NCI-H1048 (cell line): ENCODE measurements at regions not wholly inside any gene's neighbourhood (a gene's known extent, or its start where the extent isn't known, plus 50 kb on each side); places are given as distances from the start of the nearest gene placed in this dataset.
"Not testable (repeated sequence)": the region's sequence is repeated elsewhere in the genome, so short reads cannot be mapped to it uniquely, and the experiment has no call there.

Source experiments
- DNase-seq: peaks from one replicate; lab custom pipeline; 2025; lab: John Stamatoyannopoulos, UW

- no peak for DNase-seq
Observed at GRCh38 chr9:90061187-90061586, 456.4 kb downstream of the GADD45G start.

DNA sequence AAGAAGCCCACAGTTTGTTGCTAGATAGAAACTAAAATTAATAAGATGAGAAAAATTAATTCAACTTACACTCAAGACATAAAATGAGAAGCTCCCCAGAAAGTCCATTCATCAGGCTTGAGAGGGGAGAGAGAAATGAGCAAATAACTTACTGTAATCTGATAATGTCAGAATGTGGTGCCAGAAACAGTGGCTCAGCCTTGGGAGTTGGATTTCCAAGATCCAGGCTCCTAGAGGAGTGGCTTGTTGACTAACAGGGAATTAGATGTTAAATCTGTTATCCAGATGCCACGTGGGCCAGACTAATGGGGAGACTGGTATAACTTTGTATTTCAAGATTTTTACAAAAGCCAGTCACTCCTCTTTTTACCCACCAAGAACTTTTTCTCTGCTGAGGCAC, 458.2 kb downstream of the GADD45G start:
- no peak for DNase-seq

DNA sequence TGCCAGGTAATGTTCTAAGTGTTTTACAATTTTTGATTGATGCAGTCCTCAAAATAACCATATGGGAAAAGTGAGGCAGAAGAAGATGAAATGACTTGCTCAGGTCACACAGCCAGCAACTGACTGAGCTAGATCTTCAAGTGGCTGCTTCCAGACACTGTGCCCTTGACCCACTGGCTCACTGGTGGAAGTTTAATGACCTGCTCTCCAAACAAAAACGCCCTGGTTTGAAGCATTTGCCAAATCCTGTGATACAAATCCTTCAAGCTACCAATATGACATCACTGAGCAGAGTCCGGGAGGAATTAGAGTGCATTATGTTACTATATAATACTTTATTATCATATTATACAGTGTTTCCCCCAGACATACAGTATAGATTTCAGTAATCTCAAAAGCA, 459.4 kb downstream of the GADD45G start:
- DNase-seq: no peak

- DNase-seq: no peak
Observed at GRCh38 chr9:90064971-90065370, 460.2 kb downstream of the GADD45G start.

DNA sequence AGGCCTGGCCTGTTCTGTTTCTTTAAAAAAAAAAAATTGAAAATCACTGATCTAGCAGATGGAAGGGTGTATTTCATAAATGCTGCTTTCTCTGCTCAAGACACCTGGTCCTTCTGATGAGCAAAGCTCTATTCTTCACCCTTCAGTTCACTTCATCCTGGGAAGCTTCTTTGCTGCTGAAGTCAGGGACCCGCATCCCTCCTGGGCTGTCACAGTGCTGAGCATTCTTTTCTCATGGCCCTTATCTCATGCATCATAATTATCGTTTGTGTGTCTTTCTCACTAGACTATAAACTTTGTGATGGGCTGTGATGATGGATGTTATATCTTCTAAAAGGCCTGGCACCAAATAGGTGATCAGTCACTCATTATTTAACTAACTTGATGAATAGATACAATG, 461.0 kb downstream of the GADD45G start:
- no peak for DNase-seq

- DNase-seq: no peak
Observed at GRCh38 chr9:90069085-90069484, 464.3 kb downstream of the GADD45G start.

GRCh38 chr9:90070056-90070455, 465.2 kb downstream of the GADD45G start:
- no peak for DNase-seq

DNA sequence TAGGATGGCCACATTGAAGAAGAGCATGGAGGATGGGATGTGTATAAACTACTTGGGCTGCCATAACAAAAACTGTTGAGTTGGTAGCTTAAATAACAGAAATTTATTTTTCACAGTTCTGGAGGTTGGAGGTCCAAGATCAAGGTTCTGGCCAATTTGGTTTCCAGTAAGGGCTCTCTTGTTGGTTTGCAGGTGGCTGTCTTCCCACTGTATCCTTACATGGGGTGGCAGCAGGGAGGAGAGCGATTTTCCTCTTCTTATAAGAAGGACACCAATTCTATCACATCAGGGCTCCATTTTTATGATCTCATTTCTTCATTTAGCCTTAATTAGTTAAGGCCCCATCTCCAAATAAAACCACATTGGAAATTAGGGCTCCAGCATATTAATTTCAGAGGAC, 465.7 kb downstream of the GADD45G start:
- no peak for DNase-seq

DNA sequence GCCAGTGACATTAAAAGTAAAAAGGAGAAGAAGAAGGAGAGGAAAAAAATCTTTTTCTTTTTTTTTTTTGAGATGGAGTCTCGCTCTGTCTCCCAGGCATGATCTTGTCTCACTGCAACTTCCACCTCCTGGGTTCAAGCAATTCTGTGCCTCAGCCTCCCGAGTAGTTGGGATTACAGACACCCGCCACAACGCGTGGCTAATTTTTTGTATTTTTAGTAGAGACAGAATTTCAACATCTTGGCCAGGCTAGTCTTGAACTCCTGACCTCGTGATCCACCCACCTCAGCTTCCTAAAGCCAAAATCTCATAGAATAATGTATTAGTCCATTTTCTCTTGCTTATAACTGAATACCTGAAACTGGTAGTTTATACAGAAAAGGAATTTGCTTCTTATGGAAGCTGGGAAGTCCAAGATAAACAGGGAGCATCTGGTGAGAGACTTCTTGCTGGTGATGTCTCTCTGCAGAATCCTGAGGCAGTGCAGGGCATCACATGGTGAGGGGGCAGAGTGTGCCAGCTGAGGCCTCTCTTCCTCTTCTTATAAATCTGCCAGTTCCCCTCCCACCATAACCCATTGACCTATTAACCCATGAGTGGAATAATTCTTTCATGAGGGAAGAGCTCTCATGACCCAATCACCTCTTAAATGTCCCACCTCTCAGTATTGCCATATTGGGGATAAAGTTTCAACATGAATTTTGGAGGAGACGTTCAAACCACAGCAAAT, 466.3 kb downstream of the GADD45G start:
- DNase-seq: no peak

DNA sequence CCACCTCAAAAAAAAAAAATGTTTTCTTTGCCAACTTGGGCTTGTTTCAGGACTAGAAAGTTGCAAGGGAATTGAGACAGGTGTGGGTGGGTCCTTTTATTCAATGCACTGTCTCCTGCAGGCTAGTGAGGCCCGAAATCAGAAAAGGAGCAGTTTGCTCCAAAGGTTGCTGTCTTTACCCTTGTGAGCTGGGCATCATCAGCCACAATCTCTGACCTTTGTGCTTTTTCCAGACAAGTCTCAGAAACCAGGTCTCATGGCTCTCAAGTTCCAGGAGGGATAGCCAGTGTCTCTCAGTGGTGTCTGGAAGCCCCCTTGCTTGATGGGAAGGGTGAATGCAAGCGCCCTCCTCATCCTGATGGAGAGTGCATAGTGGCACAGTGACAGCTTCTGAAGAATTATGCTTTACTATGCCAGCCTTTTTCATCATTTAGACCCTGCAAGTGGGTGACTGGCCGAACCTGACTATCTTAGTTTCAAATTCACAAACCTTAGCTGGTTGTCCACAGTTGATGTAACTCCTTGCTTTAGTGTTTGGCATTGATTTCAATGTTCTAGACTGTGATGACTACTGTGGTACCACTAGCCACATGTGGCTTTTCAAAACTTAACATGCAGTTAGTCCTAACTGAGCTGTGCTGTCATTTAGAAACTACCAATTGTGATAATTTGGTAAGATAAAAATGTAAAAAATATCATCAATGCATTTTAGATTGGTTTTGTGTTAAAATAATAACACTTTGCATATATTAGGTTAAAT, 468.6 kb downstream of the GADD45G start:
- no peak for DNase-seq

DNA sequence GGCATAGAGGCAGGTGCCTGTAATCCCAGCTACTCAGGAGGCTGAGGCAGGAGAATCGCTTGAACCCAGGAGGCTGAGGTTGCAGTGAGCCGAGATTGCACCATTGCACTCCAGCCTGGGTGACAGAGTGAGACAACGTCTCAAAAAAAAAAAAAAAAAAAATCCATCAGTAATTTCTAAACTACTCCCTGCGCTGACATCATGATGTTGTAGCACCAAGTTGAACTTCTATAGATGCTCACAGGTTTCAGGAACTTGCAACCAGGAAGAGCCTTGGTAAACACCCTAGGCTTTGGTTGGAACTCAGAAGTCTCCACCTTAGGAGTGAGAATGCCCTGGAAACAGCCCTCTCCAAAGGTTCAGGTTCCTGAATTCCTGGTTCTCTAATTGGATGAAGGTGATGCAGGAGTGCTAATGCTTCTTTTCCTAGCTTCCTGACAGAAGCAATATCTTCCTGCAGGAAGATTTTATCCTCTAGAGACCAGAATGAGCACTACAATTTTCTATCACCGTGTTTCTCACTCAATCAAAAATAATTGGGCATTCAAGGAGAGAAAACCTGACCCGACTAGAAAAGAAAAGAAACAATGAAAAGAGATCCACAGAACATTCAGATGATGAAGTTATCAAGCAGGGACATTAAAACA, 469.6 kb downstream of the GADD45G start:
- DNase-seq: no peak

- DNase-seq: not testable (repeated sequence)
Observed at GRCh38 chr9:90077598-90077997, 472.8 kb downstream of the GADD45G start.

GRCh38 chr9:90078988-90079421, 474.2 kb downstream of the GADD45G start:
- no peak for DNase-seq

- DNase-seq: no peak
Observed at GRCh38 chr9:90085633-90086032, 480.8 kb downstream of the GADD45G start.

- DNase-seq: no peak
Observed at GRCh38 chr9:90086101-90086511, 481.3 kb downstream of the GADD45G start.

DNA sequence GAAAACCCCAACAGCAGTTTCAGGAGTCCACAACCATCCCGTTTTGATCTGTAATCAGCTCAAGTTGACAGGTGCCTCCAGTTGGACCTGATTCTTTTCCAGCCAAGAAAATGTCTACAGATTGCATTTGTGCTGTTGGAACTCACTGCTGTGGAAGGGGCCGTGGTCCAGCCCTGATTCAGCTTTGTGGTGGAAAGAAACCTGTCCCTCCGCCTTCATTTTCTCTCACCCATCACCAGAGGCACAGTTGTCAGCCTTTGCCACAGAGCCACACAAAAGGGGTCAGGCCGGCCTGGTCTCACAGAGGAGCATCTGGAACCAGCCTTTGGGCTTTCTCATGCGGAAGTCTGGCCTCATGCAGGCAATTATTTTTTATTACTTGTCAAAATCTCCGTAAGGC, 483.6 kb downstream of the GADD45G start:
- no peak for DNase-seq

DNA sequence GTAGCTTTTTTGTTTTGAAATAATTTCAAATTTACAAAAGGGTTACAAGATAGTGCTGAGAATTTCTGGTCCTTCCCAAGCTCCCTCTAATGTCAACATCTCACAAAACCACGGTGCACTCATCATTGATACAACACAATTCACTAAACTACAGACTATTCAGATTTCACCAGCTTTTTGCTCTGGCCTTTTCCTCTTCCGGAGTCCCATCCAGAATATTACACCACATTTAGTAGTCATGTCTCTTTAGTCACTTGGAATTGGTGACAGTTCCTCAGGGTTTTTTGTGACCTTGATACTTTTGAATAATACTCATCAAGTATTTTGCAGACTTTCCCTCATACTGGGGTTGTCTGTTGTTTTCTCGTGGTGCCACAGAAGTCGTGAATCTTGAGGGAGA, 484.0 kb downstream of the GADD45G start:
- DNase-seq: no peak

DNA sequence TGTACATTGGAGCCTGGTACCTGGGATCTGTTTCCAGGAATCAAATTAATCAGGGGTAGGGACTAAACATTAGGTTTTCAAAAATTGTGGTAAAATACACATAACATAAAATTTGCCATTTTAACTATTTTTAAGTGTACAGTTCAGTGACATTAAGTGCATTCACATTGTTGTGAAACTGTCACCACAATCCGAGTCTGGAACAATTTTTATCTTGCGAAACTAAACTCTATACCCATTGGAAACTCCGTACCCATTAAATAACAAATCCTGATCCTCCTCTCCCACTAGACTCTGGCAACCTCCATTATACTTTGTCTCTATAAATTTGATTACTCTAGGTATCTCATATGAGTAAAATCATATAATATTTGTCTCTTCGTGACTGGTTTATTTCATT, 486.2 kb downstream of the GADD45G start:
- no peak for DNase-seq

DNA sequence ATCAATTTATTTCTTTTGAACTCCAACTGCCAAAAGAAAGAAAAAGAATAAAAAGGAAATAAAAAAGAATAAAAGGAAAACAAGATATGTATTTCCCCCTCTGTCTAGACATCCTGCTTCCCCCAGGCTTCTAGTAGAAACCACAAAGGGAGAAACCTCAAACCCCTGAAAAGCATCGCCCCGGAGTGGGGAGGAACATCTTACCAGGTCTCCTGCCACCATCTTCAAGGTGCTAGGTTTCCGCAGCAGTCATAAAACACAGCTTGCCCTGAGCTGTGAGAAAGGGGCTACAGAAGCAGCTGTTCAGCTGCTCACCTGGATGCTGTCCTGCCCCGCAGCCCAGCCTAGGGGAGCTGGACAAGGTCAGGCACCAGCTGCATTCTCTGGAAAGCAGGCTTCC, 487.7 kb downstream of the GADD45G start:
- DNase-seq: no peak

- no peak for DNase-seq
Observed at GRCh38 chr9:90095682-90096081, 490.9 kb downstream of the GADD45G start.

DNA sequence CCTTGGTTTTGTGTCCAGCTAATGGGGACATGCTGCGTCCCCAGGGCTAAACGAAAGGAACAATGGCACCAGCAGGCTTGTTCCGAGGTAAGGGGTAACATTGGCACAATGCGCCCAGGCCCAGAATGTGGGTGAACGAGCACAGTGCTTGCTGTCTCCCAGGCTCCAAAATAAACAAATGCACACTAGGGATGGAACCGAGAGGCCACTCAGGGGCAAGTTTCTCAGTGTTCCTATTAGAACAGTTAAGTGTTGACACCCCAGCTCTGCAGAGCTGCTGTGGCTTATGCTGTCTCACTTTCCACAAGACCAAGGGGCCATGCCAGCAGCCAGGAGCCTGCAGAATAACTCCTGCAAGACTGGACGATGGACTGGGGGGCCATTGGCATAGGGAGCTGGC, 492.4 kb downstream of the GADD45G start:
- DNase-seq: no peak

- DNase-seq: no peak
Observed at GRCh38 chr9:90098408-90098807, 493.6 kb downstream of the GADD45G start.
